Heart left ventricle (tissue), 13 donors: ENCODE measurements at regions not wholly inside any gene's neighbourhood (a gene's known extent, or its start where the extent isn't known, plus 50 kb on each side); places are given as distances from the start of the nearest gene placed in this dataset.

Experiments used
- CTCF ChIP-seq, 12 donors: fragments of 200-600 bp; sonication (generic) in 4 of 12; IDR thresholded peaks; one replicate each; pipeline versions ENCODE4 v1.5.0 to v1.8.0; 2018 to 2022; ENCODE audit warnings: antibody characterized with exemption in 12 of 12, mild to moderate bottlenecking in 5 of 12
- POLR2A ChIP-seq, 2 donors: fragments of 450-650 bp; IDR thresholded peaks; one replicate each; pipeline ENCODE4 v1.6.1; 2017; ENCODE audit warnings: antibody characterized with exemption in 2 of 2, mild to moderate bottlenecking in 2 of 2, moderate library complexity in 2 of 2
- donor health status: ischemic (EF 13 %, LVEDD 7.1; RV severe dilation, severe dysfunction).
- donor health status: DM: no; HTN: yes; CAD: no.
- donor health status: DM: no; HTN: no; CAD: no.
- donor health status: ischemic (EF 25% LVEDD 6.9; RV normal size, moderate dysfunction).
- donor health status: ischemic (EF 25% LVEDD 5.7; RV mildly dilated, moderate dysfunction).
- donor health status: ischemic (EF 35%, LVEDD 5.7; RV mildly dilated, moderate dysfunction).
- donor health status: nonischemic (EF 11% LVEDD 7.7; RV severe dilation, severe dysfunction).
- donor health status: DM: yes; HTN: yes; CAD: no.
- donor health status: PGD.
- donor health status: ischemic (EF 29% LVEDD 5.4; RV normal size, mild dysfunction).
- donor health status: nonischemic (EF 23%, LVEDD 6.1; RV moderate dilation, normal function).

DNA sequence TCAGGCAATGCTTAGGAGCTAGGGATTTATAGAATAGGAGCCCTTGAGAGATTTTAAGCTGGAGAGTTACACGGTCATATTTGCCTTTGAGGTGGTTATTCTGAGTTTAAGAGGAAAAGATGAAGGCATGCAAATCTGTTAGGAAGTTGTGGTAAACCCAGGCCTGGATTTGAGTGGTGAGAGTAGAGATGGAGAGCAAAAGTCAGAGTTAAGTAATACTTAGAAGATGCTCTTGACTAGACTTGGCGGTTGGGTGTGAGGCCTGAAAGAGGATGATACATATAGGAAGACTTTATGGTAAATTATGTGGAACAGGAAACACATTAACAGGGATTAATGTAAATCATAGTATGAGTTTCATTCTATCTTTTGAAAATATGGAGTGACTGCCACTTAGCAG, 136.0 kb upstream of the ARX start:
- TF ChIP-seq POLR2A (IDR thresholded peaks at IDR 0.05) (no peak), CTCF (IDR thresholded peaks at IDR 0.05) (no peak)
